ENCODE measurements at regions not wholly inside any gene's neighbourhood (a gene's known extent, or its start where the extent isn't known, plus 50 kb on each side); places are given as distances from the start of the nearest gene placed in this dataset.

GRCh38 chr7:88700725-88701124, 58.8 kb upstream of the ZNF804B start:
- no peak for DNase-seq
- ATAC-seq: no peak
- intact Hi-C loops (cut with DNase I): no loop called here

DNA sequence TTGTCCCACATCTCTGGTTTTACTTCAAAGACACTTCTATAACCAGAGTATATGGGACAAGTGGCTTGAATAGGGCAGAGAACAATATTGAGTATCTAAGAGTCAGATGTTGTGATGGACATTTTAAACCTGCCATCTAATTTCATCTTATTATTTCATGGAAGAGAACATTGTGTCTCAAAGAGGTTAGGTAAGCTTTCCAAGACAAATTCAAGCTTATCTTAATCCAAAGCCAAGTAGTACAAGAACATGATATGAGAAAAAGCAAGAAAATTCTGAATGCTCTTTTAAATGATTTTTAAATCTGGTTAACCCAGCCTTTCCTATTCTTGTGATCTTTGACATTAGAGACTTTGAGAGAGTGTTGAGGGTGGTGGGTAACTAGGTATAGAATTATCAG, 65.3 kb upstream of the ZNF804B start:
- no peak for ATAC-seq
- DNase-seq: no peak
- intact Hi-C loops (cut with DNase I): no loop called here

- intact Hi-C loops (cut with DNase I): no loop called here
These were observed 66.4 kb upstream of the ZNF804B start for GRCh38 chr7:88693131-88693530.

DNA sequence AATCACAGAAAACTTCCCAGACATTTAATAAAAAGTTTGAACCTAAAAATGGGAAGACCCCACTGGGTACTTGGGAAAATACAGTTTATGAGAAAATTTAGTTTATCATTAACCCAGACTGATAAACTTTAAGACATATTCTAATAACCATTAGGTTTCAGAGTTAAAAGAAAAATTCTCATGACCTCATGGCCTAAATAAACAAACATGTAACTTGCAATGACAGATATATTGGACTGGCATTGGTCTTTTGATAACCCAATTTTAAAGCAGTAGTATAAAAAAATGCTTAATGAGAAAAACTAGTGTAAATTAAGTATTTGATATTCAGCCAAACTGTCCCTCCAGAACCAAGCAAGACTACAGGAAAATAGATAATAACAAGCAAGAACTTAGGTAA, 67.0 kb upstream of the ZNF804B start:
- DNase-seq: no peak
- intact Hi-C loops (cut with DNase I): no loop called here
- no peak for ATAC-seq

More at GRCh38 chr7:88693131-88693530, 66.4 kb upstream of the ZNF804B start:
- no peak for DNase-seq
- no peak for ATAC-seq

GRCh38 chr7:88689821-88690220, 69.7 kb upstream of the ZNF804B start:
- DNase-seq: no peak
- ATAC-seq: no peak
- intact Hi-C loops (cut with DNase I): no loop called here

DNA sequence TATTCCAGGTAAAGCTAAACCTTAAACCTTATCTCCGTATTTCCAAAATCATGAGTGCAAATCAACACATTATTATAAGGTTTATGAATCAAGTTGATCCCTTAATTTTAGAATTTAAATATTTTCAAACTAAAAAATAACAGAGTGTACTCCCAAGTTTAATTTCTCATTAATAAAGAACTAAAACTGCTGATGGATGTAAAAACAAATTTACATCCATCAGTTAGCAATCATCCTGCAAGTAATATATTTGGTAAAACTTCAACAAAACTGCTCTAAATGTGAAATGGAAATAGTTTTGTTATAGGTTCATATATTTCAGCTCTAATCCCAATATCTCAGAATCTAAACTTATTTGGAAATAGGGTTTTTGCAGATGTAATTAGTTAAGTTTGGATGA, 71.3 kb upstream of the ZNF804B start:
- no peak for DNase-seq
- ATAC-seq: no peak
- intact Hi-C loops (cut with DNase I): no loop called here

DNA sequence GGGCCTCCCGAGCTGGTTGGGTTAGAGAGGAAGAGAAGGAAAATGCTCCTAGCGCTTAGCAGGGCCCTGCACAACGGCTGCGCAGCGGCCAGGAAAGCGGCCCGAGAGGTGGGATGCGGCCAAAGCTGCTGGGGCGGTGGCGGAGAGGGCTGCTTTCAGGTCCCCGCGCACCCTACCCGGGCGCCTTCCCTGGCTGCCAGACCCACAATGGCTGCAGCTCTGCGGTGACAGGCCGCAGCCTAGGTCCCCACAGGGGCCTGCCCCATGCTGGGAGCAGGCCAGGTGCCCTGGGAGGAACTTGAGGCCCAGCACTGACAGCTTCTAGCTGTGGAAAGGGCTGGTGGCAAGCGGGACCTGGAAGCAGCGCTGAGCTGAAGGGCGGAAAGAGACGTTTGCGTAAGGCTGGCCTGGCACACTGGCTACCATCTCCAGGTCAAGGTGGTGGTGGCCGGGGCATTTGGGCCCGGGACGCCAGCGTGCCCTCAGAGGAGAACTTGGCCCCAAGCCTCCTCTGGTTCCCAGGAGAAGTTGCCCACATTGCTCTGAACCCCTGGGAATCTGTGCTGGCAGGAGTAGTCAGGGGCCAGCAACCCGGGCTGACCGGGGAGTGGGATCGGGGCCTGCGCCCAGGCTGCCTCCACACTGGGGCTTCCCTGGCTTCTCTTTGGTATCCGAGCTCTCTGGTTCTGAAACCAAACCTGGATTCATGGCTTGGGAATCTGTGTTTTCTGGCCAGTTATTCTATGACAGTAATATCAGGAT, 72.9 kb upstream of the ZNF804B start:
- intact Hi-C loops (cut with DNase I): no loop called here
- peak in 1 of 2 donors; percentile 12 for ATAC-seq
- no peak for DNase-seq

GRCh38 chr7:88681682-88682081, 77.8 kb upstream of the ZNF804B start:
- DNase-seq (no peak), ATAC-seq (no peak)
- intact Hi-C loops (cut with DNase I): no loop called here

DNA sequence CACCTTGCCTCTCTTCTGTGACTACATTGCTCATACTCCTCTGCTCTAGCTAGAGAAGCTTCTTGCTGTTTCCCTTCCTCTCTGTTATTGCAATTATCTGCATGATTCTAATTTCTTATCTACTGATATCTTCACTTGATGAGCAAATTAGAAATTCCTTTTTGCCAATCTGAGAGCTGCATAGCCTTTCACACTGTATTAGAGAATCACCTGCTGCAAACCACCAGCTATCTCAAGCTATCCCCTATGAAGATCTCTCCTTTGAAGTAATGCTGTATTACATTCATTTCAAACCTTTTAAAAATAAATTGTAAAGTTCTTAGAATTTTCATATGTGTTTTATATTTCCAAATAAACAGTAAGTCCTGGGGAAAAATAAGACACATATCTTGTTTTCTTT, 89.0 kb upstream of the ZNF804B start:
- DNase-seq (no peak), ATAC-seq (no peak)
- intact Hi-C loops (cut with DNase I): no loop called here

GRCh38 chr7:88669913-88670312, 89.6 kb upstream of the ZNF804B start:
- DNase-seq: no peak
- intact Hi-C loops (cut with DNase I): no loop called here
- ATAC-seq: no peak

- intact Hi-C loops (cut with DNase I): no loop called here
- no peak for ATAC-seq
- DNase-seq: no peak
These were observed 90.9 kb upstream of the ZNF804B start for GRCh38 chr7:88668591-88668990.

- intact Hi-C loops (cut with DNase I): no loop called here
- no peak for ATAC-seq
- DNase-seq: no peak
These were observed 92.9 kb upstream of the ZNF804B start for GRCh38 chr7:88666626-88667025.

GRCh38 chr7:88665892-88666514, 93.5 kb upstream of the ZNF804B start:
- intact Hi-C loops (cut with DNase I): no loop called here
- DNase-seq (no peak), ATAC-seq (no peak)

DNA sequence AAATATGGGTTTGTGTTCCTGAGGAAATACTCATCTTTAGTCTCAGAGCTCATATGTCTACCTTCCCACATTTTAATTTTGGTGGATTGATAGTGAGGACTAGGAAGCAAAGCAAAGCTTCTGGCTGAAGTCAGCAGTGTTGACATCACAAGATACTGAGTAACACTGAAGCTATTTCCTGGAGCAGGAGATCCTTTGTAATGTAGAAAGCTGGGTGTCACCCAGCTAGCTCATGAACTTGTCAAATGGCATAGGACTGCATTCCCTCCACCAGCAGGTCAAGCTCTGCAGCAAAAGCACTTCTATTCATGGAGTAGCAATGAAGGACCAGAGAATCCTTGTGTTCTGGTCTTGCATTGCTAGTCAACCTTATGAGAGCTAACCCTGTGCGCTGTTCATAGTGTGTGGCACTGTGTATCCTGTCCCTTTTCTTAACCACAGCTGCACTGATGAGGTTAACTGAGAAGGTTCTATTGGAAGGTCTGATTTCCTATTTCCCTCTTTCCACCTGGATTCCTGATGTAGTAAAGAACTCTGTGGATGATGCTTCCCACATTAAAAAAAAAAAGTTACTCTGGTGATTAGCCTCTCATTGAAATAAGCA, 94.8 kb upstream of the ZNF804B start:
- no peak for DNase-seq
- peak in 1 of 2 donors; percentile 58 for ATAC-seq
- intact Hi-C loops (cut with DNase I): no loop called here

GRCh38 chr7:88661921-88662320, 97.6 kb upstream of the ZNF804B start:
- DNase-seq (no peak), ATAC-seq (no peak)
- intact Hi-C loops (cut with DNase I): no loop called here

GRCh38 chr7:88647825-88648224, 111.7 kb upstream of the ZNF804B start:
- intact Hi-C loops (cut with DNase I): no loop called here
- ATAC-seq: no peak
- DNase-seq: no peak

GRCh38 chr7:88638583-88638982, 120.9 kb upstream of the ZNF804B start:
- ATAC-seq (no peak), DNase-seq (no peak)
- intact Hi-C loops (cut with DNase I): no loop called here

GRCh38 chr7:88637795-88638194, 121.7 kb upstream of the ZNF804B start:
- intact Hi-C loops (cut with DNase I): no loop called here
- DNase-seq (no peak), ATAC-seq (no peak)

GRCh38 chr7:88635149-88635548, 124.4 kb upstream of the ZNF804B start:
- DNase-seq: no peak
- intact Hi-C loops (cut with DNase I): no loop called here
- ATAC-seq: no peak

DNA sequence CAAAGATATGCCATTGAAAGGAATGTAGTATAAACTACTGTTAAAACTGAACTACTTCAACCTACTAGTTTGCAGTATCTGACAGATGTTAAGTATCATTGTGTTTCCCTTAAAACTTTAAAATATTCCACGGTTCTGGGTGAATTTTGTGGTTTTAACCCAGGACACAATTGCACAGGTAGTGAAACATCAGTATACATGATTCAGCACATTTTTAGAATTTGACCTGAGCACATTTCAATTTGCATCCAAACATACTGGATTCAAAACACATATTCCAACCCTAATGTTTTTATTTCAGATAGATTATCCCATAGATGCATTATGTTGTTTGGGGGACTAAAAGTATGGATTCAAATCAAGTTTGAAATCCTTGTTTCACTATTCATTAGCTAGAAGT, 129.9 kb upstream of the ZNF804B start:
- ATAC-seq: no peak
- DNase-seq: no peak
- intact Hi-C loops (cut with DNase I): no loop called here
